IMR-90 (cell line): ENCODE measurements at regions not wholly inside any gene's neighbourhood (a gene's known extent, or its start where the extent isn't known, plus 50 kb on each side); places are given as distances from the start of the nearest gene placed in this dataset.

Experiments used
- ATAC-seq: fragments of 200-7000 bp; cut with Tn5 transposase; 2 replicates; pipeline ENCODE4 v1.9.1; 2020; ENCODE audit warnings: low read depth, mild to moderate bottlenecking, moderate library complexity
- BruUV-seq: library from RNA; stranded (reverse); fragments of 400-500 nt; replicated peaks from 2 replicates; lab custom pipeline; 2021; lab: Mats Ljungman, UMichigan
- CTCF ChIA-PET: fragments of 300-600 bp; formaldehyde crosslinking; extraction: SDS; loops from one replicate; lab custom pipeline; 2021; ENCODE audit warnings: antibody characterized with exemption; lab: Yijun Ruan, JAX
- POLR2A ChIA-PET: fragments of 300-600 bp; sonication (Branson Sonifier 250); formaldehyde crosslinking; loops from one replicate; lab custom pipeline; 2022; ENCODE audit warnings: antibody characterized with exemption; ENCODE audit not compliant: unreplicated experiment; lab: Charles Lee
- DNase-seq: peaks from one replicate; pipeline ENCODE4 v3.0.0; 2013
- H2AFZ ChIP-seq: replicated peaks from 2 replicates; pipeline ENCODE3; 2013; ENCODE audit warnings: low read length, mild to moderate bottlenecking; ENCODE audit not compliant: poor library complexity
- H2AK5ac ChIP-seq: 2 replicates; pipeline ENCODE4 v1.6.1; 2013; ENCODE audit warnings: low read depth, low read length, inconsistent platforms
- H2AK9ac ChIP-seq: replicated peaks from 2 replicates; pipeline ENCODE3; 2013; ENCODE audit warnings: mild to moderate bottlenecking, low read depth, low read length, moderate library complexity; ENCODE audit not compliant: poor library complexity
- H2BK120ac ChIP-seq: 2 replicates; pipeline ENCODE4 v1.6.1; 2013; ENCODE audit warnings: low read depth, low read length, inconsistent platforms
- H2BK15ac ChIP-seq: 3 replicates; pipeline ENCODE4 v1.6.1; 2013; ENCODE audit warnings: low read depth, low read length, inconsistent platforms
- H2BK20ac ChIP-seq: 2 replicates; pipeline ENCODE4 v1.6.1; 2013; ENCODE audit warnings: low read depth, mild to moderate bottlenecking, inconsistent platforms, low read length, moderate library complexity
- H2BK5ac ChIP-seq: 2 replicates; pipeline ENCODE4 v1.6.1; 2013; ENCODE audit warnings: mild to moderate bottlenecking, low read depth, low read length, inconsistent platforms; ENCODE audit not compliant: poor library complexity, severe bottlenecking
- H3K14ac ChIP-seq: replicated peaks from 2 replicates; pipeline ENCODE4 v1.6.1; 2013; ENCODE audit warnings: low read depth, low read length, inconsistent platforms
- H3K18ac ChIP-seq: 2 replicates; pipeline ENCODE4 v1.6.1; 2013; ENCODE audit warnings: low read depth, low read length, control low read depth
- H3K23ac ChIP-seq: 2 replicates; pipeline ENCODE4 v1.6.1; 2013; ENCODE audit warnings: low read depth, low read length, inconsistent platforms
- H3K27ac ChIP-seq: 2 replicates; pipeline ENCODE4 v1.5.1; 2013; ENCODE audit warnings: mild to moderate bottlenecking, control low read depth, low read length; ENCODE audit not compliant: insufficient read depth
- H3K27me3 ChIP-seq: 2 replicates; pipeline ENCODE4 v1.6.1; 2013; ENCODE audit warnings: low read length; ENCODE audit not compliant: control insufficient read depth, insufficient read depth
- H3K36me3 ChIP-seq: 2 replicates; pipeline ENCODE4 v1.6.1; 2013; ENCODE audit warnings: low read length, mixed read lengths; ENCODE audit not compliant: control insufficient read depth, insufficient read depth
- H3K4ac ChIP-seq: 2 replicates; pipeline ENCODE4 v1.6.1; 2013; ENCODE audit warnings: low read depth, low read length, inconsistent platforms
- H3K4me1 ChIP-seq: 2 replicates; pipeline ENCODE4 v1.6.1; 2013; ENCODE audit warnings: low read length, mixed read lengths; ENCODE audit not compliant: control insufficient read depth, insufficient read depth
- H3K4me2 ChIP-seq: 2 replicates; pipeline ENCODE4 v1.6.1; 2013; ENCODE audit warnings: low read depth, mild to moderate bottlenecking, control low read depth, low read length, moderate library complexity
- H3K4me3 ChIP-seq: 2 replicates; pipeline ENCODE4 v1.5.1; 2013; ENCODE audit warnings: low read depth, mild to moderate bottlenecking, control low read depth, low read length, moderate library complexity; ENCODE audit not compliant: insufficient read depth
- H3K56ac ChIP-seq: 2 replicates; pipeline ENCODE4 v1.6.1; 2013; ENCODE audit warnings: low read length, inconsistent platforms; ENCODE audit not compliant: insufficient read depth; ENCODE audit errors: extremely low read depth
- H3K79me1 ChIP-seq, 2 experiments: 2 replicates each; pipeline ENCODE4 v1.6.1; 2013; ENCODE audit warnings: low read length in 2 of 2, inconsistent platforms in 1 of 2, low read depth in 1 of 2
- H3K9ac ChIP-seq: 2 replicates; pipeline ENCODE4 v1.6.1; 2013; ENCODE audit warnings: low read depth, low read length, control low read depth
- H3K9me1 ChIP-seq: 2 replicates; pipeline ENCODE4 v1.6.1; 2013; ENCODE audit warnings: low read length, inconsistent platforms; ENCODE audit not compliant: insufficient read depth
- H3K9me3 ChIP-seq: 2 replicates; pipeline ENCODE4 v1.6.1; 2013; ENCODE audit warnings: low read length; ENCODE audit not compliant: control insufficient read depth, insufficient read depth
- H4K20me1 ChIP-seq: 2 replicates; pipeline ENCODE4 v1.6.1; 2013; ENCODE audit warnings: low read length, inconsistent platforms; ENCODE audit not compliant: insufficient read depth
- H4K5ac ChIP-seq: 2 replicates; pipeline ENCODE4 v1.6.1; 2013; ENCODE audit warnings: mild to moderate bottlenecking, low read depth, low read length, control low read depth
- H4K8ac ChIP-seq, 2 experiments: 2 replicates each; pipeline ENCODE4 v1.6.1; 2013; ENCODE audit warnings: low read depth in 2 of 2, low read length in 2 of 2, control low read depth in 1 of 2, inconsistent platforms in 1 of 2
- H4K91ac ChIP-seq: 2 replicates; pipeline ENCODE4 v1.6.1; 2013; ENCODE audit warnings: low read depth, low read length, inconsistent platforms; ENCODE audit not compliant: insufficient read depth
- BHLHE40 ChIP-seq: fragments of 150-350 bp; IDR thresholded peaks from 2 replicates; pipeline ENCODE4 v1.6.1; 2016; ENCODE audit warnings: mild to moderate bottlenecking, low read depth, low read length
- CEBPB ChIP-seq: IDR thresholded peaks from 2 replicates; pipeline ENCODE4 v1.6.1; 2012; ENCODE audit warnings: low read depth, low read length, improper control_type of control experiment
- CHD1 ChIP-seq: IDR thresholded peaks from 2 replicates; pipeline ENCODE4 v1.6.1; 2012; ENCODE audit warnings: low read depth, low read length, improper control_type of control experiment
- ELK1 ChIP-seq: fragments of 150-350 bp; IDR thresholded peaks from 2 replicates; pipeline ENCODE4 v1.6.1; 2016; ENCODE audit warnings: low read depth, mild to moderate bottlenecking, low read length, moderate library complexity, borderline replicate concordance
- FOS ChIP-seq: fragments of 150-350 bp; IDR thresholded peaks from 2 replicates; pipeline ENCODE4 v1.6.1; 2016; ENCODE audit warnings: low read depth, low read length
- MAFK ChIP-seq: IDR thresholded peaks from 2 replicates; pipeline ENCODE4 v1.6.1; 2012; ENCODE audit warnings: low read depth, low read length, improper control_type of control experiment
- MAZ ChIP-seq: IDR thresholded peaks from 2 replicates; pipeline ENCODE4 v1.6.1; 2012; ENCODE audit warnings: low read depth, mild to moderate bottlenecking, low read length, improper control_type of control experiment, moderate library complexity, borderline replicate concordance
- MXI1 ChIP-seq: IDR thresholded peaks from 2 replicates; pipeline ENCODE4 v1.6.1; 2012; ENCODE audit warnings: low read depth, mild to moderate bottlenecking, low read length, moderate library complexity, borderline replicate concordance
- POLR2A ChIP-seq: IDR thresholded peaks from 2 replicates; pipeline ENCODE4 v1.6.1; 2012; ENCODE audit warnings: mild to moderate bottlenecking, low read depth, low read length
- RAD21 ChIP-seq: IDR thresholded peaks from 2 replicates; pipeline ENCODE4 v1.6.1; 2012; ENCODE audit warnings: low read length, improper control_type of control experiment
- RCOR1 ChIP-seq: IDR thresholded peaks from 2 replicates; pipeline ENCODE4 v1.6.1; 2012; ENCODE audit warnings: mild to moderate bottlenecking, low read length, improper control_type of control experiment; ENCODE audit not compliant: insufficient replicate concordance
- RFX5 ChIP-seq: IDR thresholded peaks from 2 replicates; pipeline ENCODE4 v1.8.0; 2012; ENCODE audit warnings: low read depth, mild to moderate bottlenecking, low read length, moderate library complexity
- USF2 ChIP-seq: fragments of 150-350 bp; IDR thresholded peaks from 2 replicates; pipeline ENCODE4 v1.6.1; 2017; ENCODE audit warnings: mild to moderate bottlenecking, antibody characterized with exemption, low read length, low read depth
- WGBS, 2 experiments: methylation state at CpG; one replicate each; pipeline versions ENCODE4 v1.1.5 to v1.1.7; 2013; ENCODE audit warnings: missing lambda C conversion rate in 2 of 2; ENCODE audit not compliant: insufficient read length in 1 of 2; ENCODE audit errors: extremely low coverage in 2 of 2; 5-methylcytosine and 5-hydroxymethylcytosine counted together
- dilution Hi-C: fragments of 300-500 bp; cut with HindIII; formaldehyde crosslinking; loops from one replicate; pipeline ENCODE4 v1.14.3; 2018; ENCODE audit warnings: low sequenced_read_pairs; ENCODE audit not compliant: unreplicated experiment
- in situ Hi-C: fragments of 300-500 bp; cut with MboI; formaldehyde crosslinking; loops from 3 replicates; pipeline ENCODE4 v1.14.3; 2019; ENCODE audit warnings: low sequenced_read_pairs, inconsistent platforms, mixed read lengths
- intact Hi-C: fragments of 100-400 bp; cut with micrococcal nuclease; formaldehyde crosslinking; loops from 2 replicates; pipeline ENCODE4 v1.10.0; 2022
- TF ChIP-seq, protein P1 (sequence below): conservative IDR thresholded peaks from 2 replicates; pipeline ENCODE4 v1.5.1; 2012; ENCODE audit warnings: mild to moderate bottlenecking, low read depth, low read length, improper control_type of control experiment

GRCh38 chr5:25573691-25574090 is 928.9 kb upstream of the CDH10 start:
- no peak overlapping the region for H3K56ac ChIP-seq
- no peak overlapping the region for H3K23ac ChIP-seq
- in situ Hi-C loops (no loop called here), intact Hi-C loops (no loop called here), dilution Hi-C loops (no loop called here)
- ChIA-PET POLR2A (no interaction called here), CTCF (no interaction called here)
- H3K36me3 ChIP-seq = no peaks in the 10 kb centered on the region
- no peak overlapping the region for H2AK9ac ChIP-seq
- 0 out of 2 replicates have a peak, but pooled peaks cover 4% of the 10 kb centered on the region for H3K9me3 ChIP-seq
- no peak overlapping the region for H2BK120ac ChIP-seq
- H3K18ac ChIP-seq = no peak overlapping the region
- no peak overlapping the region for H4K91ac ChIP-seq
- TF ChIP-seq POLR2A (no peak), RAD21 (no peak), RFX5 (no peak), CEBPB (no peak), ELK1 (no peak), MAFK (no peak), USF2 (no peak), CHD1 (no peak), MXI1 (no peak), BHLHE40 (no peak), MAZ (no peak), FOS (no peak), RCOR1 (no peak)
- TF ChIP-seq, protein P1, sequence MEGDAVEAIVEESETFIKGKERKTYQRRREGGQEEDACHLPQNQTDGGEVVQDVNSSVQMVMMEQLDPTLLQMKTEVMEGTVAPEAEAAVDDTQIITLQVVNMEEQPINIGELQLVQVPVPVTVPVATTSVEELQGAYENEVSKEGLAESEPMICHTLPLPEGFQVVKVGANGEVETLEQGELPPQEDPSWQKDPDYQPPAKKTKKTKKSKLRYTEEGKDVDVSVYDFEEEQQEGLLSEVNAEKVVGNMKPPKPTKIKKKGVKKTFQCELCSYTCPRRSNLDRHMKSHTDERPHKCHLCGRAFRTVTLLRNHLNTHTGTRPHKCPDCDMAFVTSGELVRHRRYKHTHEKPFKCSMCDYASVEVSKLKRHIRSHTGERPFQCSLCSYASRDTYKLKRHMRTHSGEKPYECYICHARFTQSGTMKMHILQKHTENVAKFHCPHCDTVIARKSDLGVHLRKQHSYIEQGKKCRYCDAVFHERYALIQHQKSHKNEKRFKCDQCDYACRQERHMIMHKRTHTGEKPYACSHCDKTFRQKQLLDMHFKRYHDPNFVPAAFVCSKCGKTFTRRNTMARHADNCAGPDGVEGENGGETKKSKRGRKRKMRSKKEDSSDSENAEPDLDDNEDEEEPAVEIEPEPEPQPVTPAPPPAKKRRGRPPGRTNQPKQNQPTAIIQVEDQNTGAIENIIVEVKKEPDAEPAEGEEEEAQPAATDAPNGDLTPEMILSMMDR = no peak
- no peak overlapping the region for H3K4ac ChIP-seq
- DNase-seq = no peak
- no peaks in the 10 kb centered on the region for H3K27me3 ChIP-seq
- ATAC-seq = no peak
- no peak overlapping the region for H2AFZ ChIP-seq
- no peak overlapping the region for H3K27ac ChIP-seq
- H3K4me2 ChIP-seq = no peak overlapping the region
- no peaks in the 10 kb centered on the region for H3K79me1 ChIP-seq
- no peak overlapping the region for H3K9ac ChIP-seq
- no CpG with 5 or more reads among the region's 2 CpGs for WGBS, 2 experiments
- H2AK5ac ChIP-seq = no peak overlapping the region
- no peaks in the 10 kb centered on the region for H4K20me1 ChIP-seq
- H3K4me1 ChIP-seq = no peaks in the 10 kb centered on the region
- H2BK15ac ChIP-seq = no peak overlapping the region
- no peak overlapping the region for H3K4me3 ChIP-seq
- no peak overlapping the region for H2BK5ac ChIP-seq
- H3K9me1 ChIP-seq = no peaks in the 10 kb centered on the region
- H3K14ac ChIP-seq = no peak overlapping the region
- no peak overlapping the region for H4K5ac ChIP-seq
- no peak overlapping the region for H2BK20ac ChIP-seq
- BruUV-seq = no TSS peak
- no peak overlapping the region for H4K8ac ChIP-seq
